NCI-H460 (cell line): ENCODE measurements at regions not wholly inside any gene's neighbourhood (a gene's known extent, or its start where the extent isn't known, plus 50 kb on each side); places are given as distances from the start of the nearest gene placed in this dataset.

Source experiments
- DNase-seq: peaks from one replicate; pipeline ENCODE4 v3.0.0-alpha.2; 2016; ENCODE audit warnings: low read depth; ENCODE audit errors: extremely low read depth

DNA sequence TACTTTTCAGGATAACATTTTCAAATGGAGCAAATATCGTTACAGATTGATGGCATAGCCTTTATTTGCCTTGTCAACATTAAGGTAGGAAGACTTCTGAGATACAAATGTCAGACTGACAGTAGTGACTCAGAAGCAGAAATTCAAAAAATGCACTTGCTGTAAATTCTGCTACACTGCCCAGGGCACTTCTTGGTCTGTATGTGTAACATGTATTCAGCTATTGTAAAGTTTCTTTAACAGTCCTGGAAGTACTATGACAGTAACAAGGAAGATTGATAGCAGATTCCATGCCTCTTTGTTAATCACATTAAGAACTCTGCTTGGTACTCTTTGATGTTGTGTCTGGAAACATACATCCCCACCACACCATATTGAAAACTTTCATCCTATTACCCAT lies 69.6 kb upstream of the PCDH18 start:
- no peak for DNase-seq

- no peak for DNase-seq
These were observed 67.4 kb upstream of the PCDH18 start for GRCh38 chr4:137599734-137600133.

- no peak for DNase-seq
These were observed 65.6 kb upstream of the PCDH18 start for GRCh38 chr4:137597752-137598430.

GRCh38 chr4:137587796-137588195 lies 55.5 kb upstream of the PCDH18 start:
- DNase-seq: no peak

DNA sequence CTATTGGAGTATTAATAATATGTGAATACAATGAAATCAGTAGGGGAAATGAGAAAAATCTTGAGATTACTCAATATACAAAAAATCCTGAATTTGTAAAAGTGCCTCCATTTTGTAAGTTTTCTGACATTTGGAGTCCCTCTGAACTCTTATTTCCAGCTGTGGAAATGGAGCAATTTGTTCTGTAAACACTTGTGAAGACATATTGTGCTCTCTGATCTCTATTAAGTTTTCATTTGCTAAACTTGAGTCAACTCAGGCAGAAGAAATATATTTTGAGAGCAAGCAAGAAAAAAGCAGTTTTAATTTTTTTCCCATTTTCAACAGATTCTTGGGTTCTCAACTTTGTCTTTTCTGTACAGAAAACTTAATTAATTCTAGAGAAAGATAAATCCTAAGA lies 51.4 kb upstream of the PCDH18 start:
- no peak for DNase-seq
